ENCODE measurements at regions not wholly inside any gene's neighbourhood (a gene's known extent, or its start where the extent isn't known, plus 50 kb on each side); places are given as distances from the start of the nearest gene placed in this dataset.

DNA sequence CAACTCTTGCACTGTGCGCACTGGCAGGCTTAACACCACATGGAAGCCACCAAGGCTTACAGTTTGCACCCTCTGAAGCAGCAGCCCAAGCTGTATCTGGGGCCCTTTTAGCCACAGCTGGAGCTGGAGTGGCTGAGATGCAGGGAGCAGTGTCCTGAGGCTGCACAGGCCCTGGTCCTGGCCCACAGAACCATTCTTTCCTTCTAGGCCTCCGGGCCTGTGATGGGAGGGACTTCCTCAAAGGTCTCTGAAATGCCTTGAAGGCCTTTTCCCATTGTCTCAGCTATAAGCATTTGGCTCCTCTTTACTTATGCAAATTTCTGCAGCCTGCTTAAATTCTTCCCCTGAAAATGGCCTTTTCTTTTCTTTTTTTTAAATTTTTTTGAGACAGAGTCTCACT, 104.4 kb upstream of the CPLX2 start:
- TF ChIP-seq, protein P1, sequence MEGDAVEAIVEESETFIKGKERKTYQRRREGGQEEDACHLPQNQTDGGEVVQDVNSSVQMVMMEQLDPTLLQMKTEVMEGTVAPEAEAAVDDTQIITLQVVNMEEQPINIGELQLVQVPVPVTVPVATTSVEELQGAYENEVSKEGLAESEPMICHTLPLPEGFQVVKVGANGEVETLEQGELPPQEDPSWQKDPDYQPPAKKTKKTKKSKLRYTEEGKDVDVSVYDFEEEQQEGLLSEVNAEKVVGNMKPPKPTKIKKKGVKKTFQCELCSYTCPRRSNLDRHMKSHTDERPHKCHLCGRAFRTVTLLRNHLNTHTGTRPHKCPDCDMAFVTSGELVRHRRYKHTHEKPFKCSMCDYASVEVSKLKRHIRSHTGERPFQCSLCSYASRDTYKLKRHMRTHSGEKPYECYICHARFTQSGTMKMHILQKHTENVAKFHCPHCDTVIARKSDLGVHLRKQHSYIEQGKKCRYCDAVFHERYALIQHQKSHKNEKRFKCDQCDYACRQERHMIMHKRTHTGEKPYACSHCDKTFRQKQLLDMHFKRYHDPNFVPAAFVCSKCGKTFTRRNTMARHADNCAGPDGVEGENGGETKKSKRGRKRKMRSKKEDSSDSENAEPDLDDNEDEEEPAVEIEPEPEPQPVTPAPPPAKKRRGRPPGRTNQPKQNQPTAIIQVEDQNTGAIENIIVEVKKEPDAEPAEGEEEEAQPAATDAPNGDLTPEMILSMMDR (IDR thresholded peaks at IDR 0.05): no peak
- no peak for TF ChIP-seq POLR2A (IDR thresholded peaks at IDR 0.05)

All from transverse colon (tissue), 3 donors.